Neural cell (in vitro differentiated cells): ENCODE measurements at regions not wholly inside any gene's neighbourhood (a gene's known extent, or its start where the extent isn't known, plus 50 kb on each side); places are given as distances from the start of the nearest gene placed in this dataset.

ENCODE experiments used
- H2AFZ ChIP-seq: fragments of 200-600, 300-800 bp; sonication (generic), shearing (Covaris generic); 2 replicates; pipeline ENCODE4 v1.6.0; 2014; ENCODE audit warnings: low read depth, mild to moderate bottlenecking, antibody characterized with exemption, low read length, moderate library complexity
- H3F3A ChIP-seq: fragments of 200-600 bp; shearing (Covaris generic); 2 replicates; pipeline ENCODE4 v1.6.1; 2016; ENCODE audit warnings: mild to moderate bottlenecking, moderate library complexity, mixed read lengths, antibody characterized with exemption, low read length; ENCODE audit not compliant: insufficient read depth, poor library complexity, severe bottlenecking
- H3K27ac ChIP-seq: fragments of 200-600, 300-800 bp; sonication (generic), shearing (Covaris generic); 2 replicates; pipeline ENCODE4 v1.5.1; 2014; ENCODE audit warnings: mild to moderate bottlenecking, low read length, moderate library complexity
- H3K27me3 ChIP-seq: fragments of 300-800, 200-600 bp; sonication (generic), shearing (Covaris generic); 2 replicates; pipeline ENCODE4 v1.6.0; 2014; ENCODE audit warnings: mild to moderate bottlenecking, low read depth, low read length, moderate library complexity; ENCODE audit not compliant: insufficient read depth
- H3K36me3 ChIP-seq: fragments of 300-800, 200-600 bp; sonication (generic), shearing (Covaris generic); 2 replicates; pipeline ENCODE4 v1.5.1; 2014; ENCODE audit warnings: mild to moderate bottlenecking, antibody characterized with exemption, low read length, moderate library complexity; ENCODE audit not compliant: insufficient read depth
- H3K4me2 ChIP-seq: fragments of 300-800, 200-600 bp; sonication (generic), shearing (Covaris generic); 2 replicates; pipeline ENCODE4 v1.6.0; 2014; ENCODE audit warnings: mild to moderate bottlenecking, low read length
- H3K4me3 ChIP-seq: fragments of 300-800, 200-600 bp; sonication (generic), shearing (Covaris generic); 2 replicates; pipeline ENCODE4 v1.5.1; 2014; ENCODE audit warnings: mild to moderate bottlenecking, low read length, moderate library complexity
- H3K79me2 ChIP-seq: fragments of 200-600 bp; shearing (Covaris generic); replicated peaks from 2 replicates; pipeline ENCODE4 v1.6.0; 2014; ENCODE audit warnings: mild to moderate bottlenecking, low read length, moderate library complexity; ENCODE audit not compliant: insufficient read depth
- H3K9ac ChIP-seq: fragments of 300-800, 200-600 bp; sonication (generic), shearing (Covaris generic); 2 replicates; pipeline ENCODE4 v1.6.1; 2016; ENCODE audit warnings: mild to moderate bottlenecking, low read length, mixed read lengths
- H3K9me2 ChIP-seq: fragments of 200-600 bp; shearing (Covaris generic); 2 replicates; pipeline ENCODE4 v1.6.1; 2016; ENCODE audit warnings: mild to moderate bottlenecking, low read length, mixed read lengths; ENCODE audit not compliant: insufficient read depth
- H3K9me3 ChIP-seq: fragments of 200-600, 300-800 bp; sonication (generic), shearing (Covaris generic); 2 replicates; pipeline ENCODE4 v1.6.1; 2016; ENCODE audit warnings: mild to moderate bottlenecking, mixed run types, low read length, moderate library complexity, mixed read lengths
- H4K20me1 ChIP-seq: fragments of 200-600 bp; shearing (Covaris generic); 2 replicates; pipeline ENCODE4 v1.6.1; 2016; ENCODE audit warnings: mild to moderate bottlenecking, mixed run types; ENCODE audit not compliant: insufficient read depth
- EP300 ChIP-seq: fragments of 450-650 bp; conservative IDR thresholded peaks from 2 replicates; pipeline ENCODE4 v1.6.1; 2014; ENCODE audit warnings: antibody characterized with exemption, mild to moderate bottlenecking, moderate library complexity; ENCODE audit not compliant: poor library complexity, severe bottlenecking
- EZH2 ChIP-seq: fragments of 200-600, 300-800 bp; shearing (Covaris generic), sonication (generic); IDR thresholded peaks from 2 replicates; pipeline ENCODE4 v1.6.1; 2014; ENCODE audit warnings: antibody characterized with exemption, low read length, borderline replicate concordance, mild to moderate bottlenecking; ENCODE audit not compliant: insufficient read depth, poor library complexity, severe bottlenecking
- MXI1 ChIP-seq: fragments of 450-650 bp; conservative IDR thresholded peaks from 2 replicates; pipeline ENCODE4 v1.6.1; 2014; ENCODE audit warnings: antibody characterized with exemption, mild to moderate bottlenecking; ENCODE audit not compliant: poor library complexity, severe bottlenecking
- POLR2AphosphoS5 ChIP-seq: IDR thresholded peaks from 2 replicates; pipeline ENCODE4 v1.6.1; 2012
- RAD21 ChIP-seq: fragments of 450-650 bp; conservative IDR thresholded peaks from 2 replicates; pipeline ENCODE4 v1.6.1; 2014; ENCODE audit warnings: antibody characterized with exemption, mild to moderate bottlenecking, moderate library complexity
- SMC3 ChIP-seq: fragments of 450-650 bp; conservative IDR thresholded peaks from 2 replicates; pipeline ENCODE4 v1.6.1; 2014; ENCODE audit warnings: antibody characterized with exemption, mild to moderate bottlenecking, moderate library complexity; ENCODE audit not compliant: poor library complexity
- TAF1 ChIP-seq: IDR thresholded peaks from 2 replicates; pipeline ENCODE4 v1.6.1; 2012; ENCODE audit warnings: low read depth
- TF ChIP-seq, protein P1 (sequence below): IDR thresholded peaks from 2 replicates; pipeline ENCODE4 v1.6.1; 2012; ENCODE audit warnings: borderline replicate concordance
- TF ChIP-seq, protein P2 (sequence below): fragments of 450-650 bp; IDR thresholded peaks from 2 replicates; pipeline ENCODE4 v1.5.1; 2014; ENCODE audit warnings: antibody characterized with exemption, mild to moderate bottlenecking, moderate library complexity; ENCODE audit not compliant: poor library complexity, severe bottlenecking

DNA sequence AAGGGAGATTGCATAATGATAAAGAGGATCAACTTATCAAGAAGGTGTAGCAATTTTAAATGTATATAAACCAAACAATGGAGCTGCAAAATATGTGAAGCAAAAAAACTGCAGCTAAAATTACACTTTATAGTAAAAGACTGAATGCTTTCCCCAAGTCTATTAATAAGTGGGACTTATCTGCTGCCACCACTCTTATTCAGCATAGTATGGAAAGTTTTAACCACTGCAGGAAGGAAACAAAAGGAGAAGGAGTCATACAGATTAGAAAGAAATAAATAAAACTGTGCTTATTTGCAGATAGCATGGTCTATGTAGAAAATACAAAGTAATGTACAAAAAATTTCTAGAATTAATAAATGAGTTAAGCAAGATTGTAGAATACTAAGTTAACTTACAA lies 94.1 kb upstream of the GK2 start:
- no peak overlapping the region for H3K9ac ChIP-seq
- no peak overlapping the region for H2AFZ ChIP-seq
- H3K36me3 ChIP-seq = no peaks in the 10 kb centered on the region
- no peaks in the 10 kb centered on the region for H3K27me3 ChIP-seq
- TF ChIP-seq MXI1 (no peak), SMC3 (no peak), EP300 (no peak), TAF1 (no peak), EZH2 (no peak), RAD21 (no peak), POLR2AphosphoS5 (no peak)
- TF ChIP-seq, protein P1, sequence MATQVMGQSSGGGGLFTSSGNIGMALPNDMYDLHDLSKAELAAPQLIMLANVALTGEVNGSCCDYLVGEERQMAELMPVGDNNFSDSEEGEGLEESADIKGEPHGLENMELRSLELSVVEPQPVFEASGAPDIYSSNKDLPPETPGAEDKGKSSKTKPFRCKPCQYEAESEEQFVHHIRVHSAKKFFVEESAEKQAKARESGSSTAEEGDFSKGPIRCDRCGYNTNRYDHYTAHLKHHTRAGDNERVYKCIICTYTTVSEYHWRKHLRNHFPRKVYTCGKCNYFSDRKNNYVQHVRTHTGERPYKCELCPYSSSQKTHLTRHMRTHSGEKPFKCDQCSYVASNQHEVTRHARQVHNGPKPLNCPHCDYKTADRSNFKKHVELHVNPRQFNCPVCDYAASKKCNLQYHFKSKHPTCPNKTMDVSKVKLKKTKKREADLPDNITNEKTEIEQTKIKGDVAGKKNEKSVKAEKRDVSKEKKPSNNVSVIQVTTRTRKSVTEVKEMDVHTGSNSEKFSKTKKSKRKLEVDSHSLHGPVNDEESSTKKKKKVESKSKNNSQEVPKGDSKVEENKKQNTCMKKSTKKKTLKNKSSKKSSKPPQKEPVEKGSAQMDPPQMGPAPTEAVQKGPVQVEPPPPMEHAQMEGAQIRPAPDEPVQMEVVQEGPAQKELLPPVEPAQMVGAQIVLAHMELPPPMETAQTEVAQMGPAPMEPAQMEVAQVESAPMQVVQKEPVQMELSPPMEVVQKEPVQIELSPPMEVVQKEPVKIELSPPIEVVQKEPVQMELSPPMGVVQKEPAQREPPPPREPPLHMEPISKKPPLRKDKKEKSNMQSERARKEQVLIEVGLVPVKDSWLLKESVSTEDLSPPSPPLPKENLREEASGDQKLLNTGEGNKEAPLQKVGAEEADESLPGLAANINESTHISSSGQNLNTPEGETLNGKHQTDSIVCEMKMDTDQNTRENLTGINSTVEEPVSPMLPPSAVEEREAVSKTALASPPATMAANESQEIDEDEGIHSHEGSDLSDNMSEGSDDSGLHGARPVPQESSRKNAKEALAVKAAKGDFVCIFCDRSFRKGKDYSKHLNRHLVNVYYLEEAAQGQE = no peak
- TF ChIP-seq, protein P2, sequence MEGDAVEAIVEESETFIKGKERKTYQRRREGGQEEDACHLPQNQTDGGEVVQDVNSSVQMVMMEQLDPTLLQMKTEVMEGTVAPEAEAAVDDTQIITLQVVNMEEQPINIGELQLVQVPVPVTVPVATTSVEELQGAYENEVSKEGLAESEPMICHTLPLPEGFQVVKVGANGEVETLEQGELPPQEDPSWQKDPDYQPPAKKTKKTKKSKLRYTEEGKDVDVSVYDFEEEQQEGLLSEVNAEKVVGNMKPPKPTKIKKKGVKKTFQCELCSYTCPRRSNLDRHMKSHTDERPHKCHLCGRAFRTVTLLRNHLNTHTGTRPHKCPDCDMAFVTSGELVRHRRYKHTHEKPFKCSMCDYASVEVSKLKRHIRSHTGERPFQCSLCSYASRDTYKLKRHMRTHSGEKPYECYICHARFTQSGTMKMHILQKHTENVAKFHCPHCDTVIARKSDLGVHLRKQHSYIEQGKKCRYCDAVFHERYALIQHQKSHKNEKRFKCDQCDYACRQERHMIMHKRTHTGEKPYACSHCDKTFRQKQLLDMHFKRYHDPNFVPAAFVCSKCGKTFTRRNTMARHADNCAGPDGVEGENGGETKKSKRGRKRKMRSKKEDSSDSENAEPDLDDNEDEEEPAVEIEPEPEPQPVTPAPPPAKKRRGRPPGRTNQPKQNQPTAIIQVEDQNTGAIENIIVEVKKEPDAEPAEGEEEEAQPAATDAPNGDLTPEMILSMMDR = no peak
- no peak overlapping the region for H3K4me3 ChIP-seq
- H4K20me1 ChIP-seq = no peaks in the 10 kb centered on the region
- no peak overlapping the region for H3K27ac ChIP-seq
- H3K9me2 ChIP-seq = no peaks in the 10 kb centered on the region
- no peaks in the 10 kb centered on the region for H3K9me3 ChIP-seq
- H3K4me2 ChIP-seq = no peak overlapping the region
- no peaks in the 10 kb centered on the region for H3K79me2 ChIP-seq
- H3F3A ChIP-seq = no peaks in the 10 kb centered on the region

DNA sequence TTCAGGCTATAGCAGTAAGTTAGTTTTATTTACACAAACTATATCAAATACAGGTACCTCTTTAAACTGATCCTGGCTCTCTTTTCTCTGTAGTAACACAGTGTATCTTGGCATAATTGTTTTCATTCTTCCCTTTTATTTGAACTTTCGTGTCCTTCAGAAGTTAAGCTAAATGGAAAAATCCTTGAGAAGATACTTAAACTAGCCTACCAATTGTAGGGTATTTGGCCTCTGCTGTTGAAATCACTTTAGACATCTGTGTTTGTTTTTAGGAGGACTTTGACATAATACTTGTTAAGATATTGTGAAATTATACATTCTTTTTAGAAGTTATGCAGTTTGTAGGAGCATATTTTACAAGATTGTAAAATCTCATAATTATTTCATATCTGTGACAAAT lies 90.3 kb upstream of the GK2 start:
- H3K36me3 ChIP-seq = no peaks in the 10 kb centered on the region
- no peaks in the 10 kb centered on the region for H3F3A ChIP-seq
- H3K9ac ChIP-seq = no peak overlapping the region
- TF ChIP-seq SMC3 (no peak), TAF1 (no peak), EP300 (no peak), EZH2 (no peak), RAD21 (no peak), MXI1 (no peak), POLR2AphosphoS5 (no peak)
- TF ChIP-seq, protein P1 = no peak
- TF ChIP-seq, protein P2 = no peak
- H4K20me1 ChIP-seq = no peaks in the 10 kb centered on the region
- H3K4me3 ChIP-seq = no peak overlapping the region
- no peaks in the 10 kb centered on the region for H3K9me3 ChIP-seq
- H3K27ac ChIP-seq = no peak overlapping the region
- H3K4me2 ChIP-seq = no peak overlapping the region
- no peaks in the 10 kb centered on the region for H3K79me2 ChIP-seq
- H3K9me2 ChIP-seq = no peaks in the 10 kb centered on the region
- no peak overlapping the region for H2AFZ ChIP-seq
- H3K27me3 ChIP-seq = no peaks in the 10 kb centered on the region
